Activated T-helper 1 cell treated with Interleukin-2 at 50 U/mL for 16 hours (primary cell): ENCODE measurements at regions not wholly inside any gene's neighbourhood (a gene's known extent, or its start where the extent isn't known, plus 50 kb on each side); places are given as distances from the start of the nearest gene placed in this dataset.

Source experiments
- DNase-seq: peaks from one replicate; pipeline ENCODE4 v3.0.0-alpha.2; 2020; ENCODE audit warnings: low read depth

DNA sequence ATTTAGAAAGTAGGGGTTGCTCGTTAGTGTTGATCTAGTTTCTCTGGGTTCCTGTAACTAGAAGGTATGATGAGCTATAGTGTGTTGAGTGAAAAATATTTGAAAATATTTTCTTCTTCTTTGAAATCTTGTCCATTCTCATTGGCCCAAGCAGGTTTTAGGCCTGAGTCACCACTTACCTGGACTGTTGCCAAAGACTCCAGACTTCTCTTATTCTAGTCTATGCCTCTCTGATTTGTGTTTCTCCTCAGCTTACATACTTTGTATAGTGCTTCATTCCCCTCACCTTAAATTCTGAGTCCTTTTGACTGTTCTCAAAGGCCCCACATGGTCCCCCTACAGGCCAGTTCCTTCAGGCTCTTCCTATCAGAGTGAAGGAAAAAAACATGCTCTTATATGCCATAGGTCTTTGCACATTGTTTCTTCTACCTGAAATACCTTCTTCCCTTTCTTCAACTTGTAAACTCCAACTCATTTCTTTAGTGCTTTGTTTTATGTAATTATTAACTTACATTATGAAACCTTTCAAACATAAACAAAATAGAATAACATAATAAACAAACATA lies 258.2 kb downstream of the PPP1R2C start:
- no peak for DNase-seq

DNA sequence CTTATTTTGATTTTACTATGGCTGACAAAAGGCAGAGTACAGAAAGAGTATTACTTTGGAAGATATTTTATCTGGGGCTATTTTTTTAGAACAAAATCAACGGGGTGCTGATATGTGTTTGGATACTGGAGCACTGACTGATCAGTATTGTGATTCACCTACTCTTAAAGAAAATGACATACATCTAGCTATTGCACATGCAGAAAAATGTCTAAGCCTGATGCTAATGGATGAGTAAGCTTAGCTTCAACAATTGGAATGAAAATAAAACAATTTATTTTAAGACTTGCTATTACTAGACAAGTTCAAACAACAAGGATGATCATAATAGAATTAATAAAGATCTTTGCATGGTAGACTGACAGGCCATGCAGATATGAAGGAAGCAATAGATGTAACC lies 262.0 kb downstream of the PPP1R2C start:
- DNase-seq: no peak

DNA sequence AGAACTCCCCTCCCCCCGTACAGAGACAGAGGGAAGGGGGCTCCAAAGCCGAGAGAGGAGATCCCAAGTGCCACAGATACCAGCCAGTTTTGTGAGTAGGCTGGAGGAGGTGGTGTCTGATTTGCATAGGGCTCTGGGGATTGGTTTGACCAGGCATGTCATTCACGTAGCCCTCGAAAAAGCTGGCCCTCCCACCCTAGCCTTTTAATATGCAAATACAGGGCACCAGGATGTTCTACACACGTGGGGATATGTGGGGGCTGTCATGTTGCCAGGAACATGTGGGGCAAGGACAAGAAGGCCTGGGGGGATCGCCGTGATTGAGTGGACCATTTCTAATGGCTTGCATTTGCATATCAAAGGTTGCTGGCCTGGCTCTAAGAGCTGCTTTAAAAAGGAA lies 272.9 kb downstream of the PPP1R2C start:
- DNase-seq: no peak

DNA sequence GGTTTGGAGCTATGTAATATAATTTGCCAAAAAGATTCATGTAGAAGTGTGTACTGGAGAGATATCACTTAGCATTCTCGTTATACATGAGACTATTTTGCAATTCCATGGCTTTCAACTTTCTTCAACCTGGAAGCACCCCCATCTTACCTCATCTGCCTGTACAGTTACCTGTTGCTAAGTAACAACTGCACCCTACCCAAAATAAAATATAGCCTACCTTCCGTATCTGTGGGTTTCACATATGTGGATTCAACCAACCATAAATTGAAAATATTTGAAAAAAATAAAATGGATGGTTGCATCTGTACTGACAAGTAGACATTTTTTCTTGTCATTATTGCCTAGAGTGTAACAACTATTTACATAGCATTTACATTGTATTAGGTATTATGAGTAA lies 278.3 kb downstream of the PPP1R2C start:
- DNase-seq: no peak

DNA sequence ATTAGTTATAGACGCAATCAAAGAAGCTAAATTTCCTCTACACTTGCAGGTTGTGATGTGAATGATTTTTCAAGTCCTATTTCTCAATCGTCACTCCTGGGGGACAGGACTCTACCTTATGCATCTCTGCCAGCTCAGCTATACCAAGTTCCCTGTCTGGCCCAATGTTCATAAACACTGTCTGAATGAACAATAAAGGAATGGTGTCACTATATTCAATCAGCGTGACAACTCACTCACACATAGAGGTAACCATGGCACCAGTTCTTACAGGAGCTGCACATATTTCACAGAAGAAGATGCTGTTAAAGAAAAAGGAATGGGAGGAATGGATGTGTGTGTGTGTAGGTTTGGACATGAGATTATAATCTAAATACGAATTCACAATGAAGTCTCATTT lies 280.6 kb downstream of the PPP1R2C start:
- DNase-seq: no peak

DNA sequence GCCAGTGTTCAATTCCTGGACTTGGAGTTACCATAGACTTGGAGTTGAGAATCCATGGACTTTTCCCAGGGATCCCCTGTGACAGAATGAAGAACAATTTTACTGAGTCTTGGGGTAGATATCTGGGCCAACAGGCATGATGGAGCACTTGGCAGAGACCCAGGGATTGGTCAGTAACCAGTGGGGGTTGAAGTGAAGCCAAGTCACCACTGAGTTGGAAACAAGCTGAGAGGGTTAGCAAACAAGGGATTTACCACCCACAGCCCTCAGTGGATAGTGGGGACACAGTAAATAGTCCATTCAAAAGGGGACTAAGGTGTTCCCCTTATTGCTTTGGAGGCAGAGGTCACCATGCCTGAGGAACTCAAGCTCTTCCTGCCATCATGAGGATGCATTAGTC lies 281.7 kb downstream of the PPP1R2C start:
- DNase-seq: no peak

DNA sequence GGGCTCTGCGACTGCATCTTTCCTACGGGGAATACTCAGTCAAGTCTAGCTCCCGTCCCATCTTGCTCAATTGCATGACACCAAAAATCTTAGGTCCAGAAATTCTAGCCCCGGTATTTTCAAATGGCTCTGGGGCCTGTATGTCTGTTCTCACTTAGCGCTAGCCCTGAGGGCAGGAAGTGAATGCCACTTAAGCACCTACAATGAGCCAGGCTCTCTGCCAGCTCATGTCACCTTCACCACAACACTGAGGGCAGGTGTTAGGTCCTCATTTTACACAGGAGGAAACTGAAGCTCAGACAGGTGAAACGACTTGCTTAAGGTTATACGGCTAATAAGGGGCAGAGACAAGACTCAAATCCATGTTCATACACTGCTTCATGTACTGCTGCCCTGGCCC lies 282.8 kb downstream of the PPP1R2C start:
- DNase-seq: peak; percentile 2

DNA sequence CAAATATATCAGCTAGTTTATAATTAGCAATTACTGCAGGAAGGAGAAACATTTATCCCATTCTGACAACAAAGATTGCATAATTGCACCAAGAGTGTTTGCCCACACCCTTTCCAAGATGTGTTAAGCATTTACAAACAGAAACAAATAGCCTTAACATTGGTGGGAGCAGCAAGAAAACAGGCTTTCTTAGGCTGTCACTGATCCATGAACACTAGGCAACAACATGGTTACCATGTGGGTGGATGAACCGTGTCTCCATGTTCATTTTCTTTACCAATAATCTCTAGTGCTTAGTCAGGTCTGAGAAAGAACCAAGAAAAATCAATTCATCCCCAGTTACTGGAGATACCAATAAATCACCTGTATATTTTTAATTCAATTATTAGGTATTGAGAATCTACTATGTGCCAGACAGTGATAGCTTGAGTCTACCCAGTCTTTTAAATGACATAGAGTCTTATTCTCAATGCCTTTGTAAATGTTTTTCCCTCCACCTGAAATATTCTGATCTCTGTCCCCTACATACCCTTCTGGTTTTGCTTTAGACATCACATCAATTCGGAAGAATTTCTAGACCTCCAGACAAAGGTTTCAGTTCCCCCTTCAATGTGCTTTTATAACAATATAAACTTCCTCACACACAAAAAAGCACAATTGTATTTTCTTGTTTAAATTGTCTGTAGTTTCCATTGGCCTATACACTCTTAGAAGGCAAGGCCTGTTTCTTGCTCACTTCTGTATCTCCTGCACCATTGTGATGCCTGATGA lies 286.6 kb downstream of the PPP1R2C start:
- no peak for DNase-seq

DNA sequence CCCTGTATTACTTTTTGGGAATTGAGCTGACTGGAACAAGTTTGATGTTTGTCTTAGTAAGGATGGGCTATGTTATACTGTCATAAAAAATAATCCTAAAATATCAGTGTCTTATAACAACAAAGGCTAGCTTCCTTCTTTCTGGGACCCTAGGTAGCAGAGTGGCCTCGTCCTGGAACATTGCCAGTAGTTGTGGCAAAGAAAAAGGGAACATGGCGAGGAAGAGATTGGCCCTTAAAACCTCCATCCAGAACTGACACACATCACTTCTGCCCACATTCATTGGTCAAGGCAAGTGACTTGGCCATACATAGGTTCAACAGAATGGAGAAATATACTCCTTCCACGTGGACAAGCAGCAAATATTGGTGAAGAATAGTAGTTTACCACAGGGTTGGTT lies 287.9 kb downstream of the PPP1R2C start:
- no peak for DNase-seq

DNA sequence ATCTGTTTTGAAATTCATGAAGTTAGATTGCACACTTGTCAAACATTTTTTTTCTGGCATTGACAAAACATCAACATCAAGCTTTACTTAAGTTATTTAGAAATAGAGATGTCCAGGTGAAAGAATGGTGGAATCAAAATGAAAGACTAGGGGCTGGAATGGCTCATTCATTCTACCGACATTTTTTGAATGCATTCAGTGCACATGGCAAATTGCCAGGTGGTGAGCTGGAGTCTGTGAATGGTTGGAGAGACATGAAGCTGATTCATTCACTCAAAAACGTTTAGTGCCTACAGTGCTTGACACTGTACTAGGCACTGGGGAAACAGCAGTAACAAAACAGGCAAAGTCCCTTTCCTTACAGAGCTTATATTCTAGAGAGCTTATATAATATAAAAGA lies 292.4 kb downstream of the PPP1R2C start:
- no peak for DNase-seq

DNA sequence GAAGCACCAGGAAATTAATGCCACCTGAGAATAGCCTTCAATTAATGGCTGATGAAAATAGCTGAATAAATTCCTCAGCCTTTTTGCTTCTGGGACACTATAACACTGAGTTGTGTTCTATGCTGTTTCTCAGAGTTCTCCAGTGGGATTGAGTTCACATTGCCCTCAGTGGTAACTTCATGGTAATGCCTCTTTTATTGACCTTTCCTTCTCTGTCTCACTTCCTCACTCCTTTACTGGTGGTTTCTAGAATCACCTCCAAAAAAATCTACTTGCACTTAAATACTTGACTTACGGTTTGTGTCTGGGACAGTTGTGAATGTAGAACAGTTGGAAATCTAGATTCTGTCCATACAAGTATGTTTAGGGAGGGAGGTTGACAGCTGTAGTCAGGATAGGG lies 293.7 kb downstream of the PPP1R2C start:
- no peak for DNase-seq

DNA sequence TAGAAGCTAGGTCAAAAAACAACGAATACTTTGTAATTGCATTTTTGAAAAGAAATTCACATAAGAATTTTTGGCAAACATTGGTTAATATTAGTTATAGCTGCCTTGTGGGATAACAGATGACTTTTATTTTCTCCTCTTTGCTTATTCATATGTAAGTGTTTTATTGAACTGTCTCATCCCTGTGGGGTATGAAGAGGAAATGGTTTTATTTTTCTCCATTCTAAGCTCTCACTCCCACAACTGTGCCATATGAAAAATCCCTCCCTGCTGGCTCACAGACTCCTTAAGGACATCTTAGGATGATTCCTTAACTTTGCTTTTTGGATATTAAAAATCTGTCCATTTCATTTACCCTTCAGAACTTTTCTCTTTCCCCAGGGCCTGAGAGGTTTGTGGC lies 300.6 kb downstream of the PPP1R2C start:
- no peak for DNase-seq

DNA sequence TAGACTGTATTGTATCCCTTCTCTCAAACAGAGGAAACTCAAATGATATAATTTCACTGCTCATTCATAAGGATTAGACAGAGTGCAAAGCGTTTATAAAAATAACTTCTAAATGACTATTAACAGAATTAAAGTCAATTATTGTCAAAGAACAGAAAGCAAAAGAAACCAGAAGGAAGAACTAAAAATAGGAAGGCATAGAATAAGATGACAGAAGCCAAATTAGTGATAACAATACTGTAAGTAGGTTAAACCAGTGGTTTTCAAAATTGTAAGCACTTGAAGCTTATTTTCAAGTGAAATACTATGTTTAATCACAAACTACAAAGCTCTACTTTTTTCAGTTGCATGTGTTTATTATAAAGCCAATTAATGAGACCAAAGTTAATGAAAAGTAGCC lies 305.2 kb downstream of the PPP1R2C start:
- DNase-seq: no peak

DNA sequence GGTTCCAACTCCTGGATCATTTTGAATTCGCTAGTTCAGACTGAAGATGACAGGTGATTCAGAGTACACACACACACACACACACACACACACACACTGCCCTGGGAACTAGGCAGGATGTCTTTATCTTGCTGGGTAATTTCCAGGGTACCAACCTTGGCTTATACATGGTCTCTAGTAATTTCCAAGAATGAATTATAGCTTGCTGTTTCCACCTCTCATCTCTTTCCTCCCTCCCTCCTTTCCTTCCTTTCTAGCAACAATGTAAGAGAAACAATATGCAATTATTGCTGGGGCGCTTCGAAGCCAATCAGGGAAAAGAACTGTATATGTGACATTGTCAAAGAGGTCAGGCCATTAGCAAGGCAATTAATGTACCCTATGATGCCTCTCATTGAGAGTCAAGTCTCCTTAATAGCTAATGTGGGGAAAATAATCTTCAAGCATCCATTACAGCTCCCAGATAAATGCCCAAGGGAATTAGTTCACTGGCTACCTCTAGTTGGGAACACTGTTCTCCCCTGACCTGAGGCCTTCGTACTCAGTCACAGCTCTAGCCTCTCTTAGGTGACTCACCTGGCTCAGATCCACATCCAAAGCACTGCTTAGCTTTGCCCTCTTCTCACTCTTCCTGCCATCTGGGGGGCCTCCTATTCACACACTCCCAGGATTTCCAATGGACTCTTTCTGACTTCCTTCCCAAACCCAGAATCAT lies 311.5 kb downstream of the PPP1R2C start:
- DNase-seq: no peak

DNA sequence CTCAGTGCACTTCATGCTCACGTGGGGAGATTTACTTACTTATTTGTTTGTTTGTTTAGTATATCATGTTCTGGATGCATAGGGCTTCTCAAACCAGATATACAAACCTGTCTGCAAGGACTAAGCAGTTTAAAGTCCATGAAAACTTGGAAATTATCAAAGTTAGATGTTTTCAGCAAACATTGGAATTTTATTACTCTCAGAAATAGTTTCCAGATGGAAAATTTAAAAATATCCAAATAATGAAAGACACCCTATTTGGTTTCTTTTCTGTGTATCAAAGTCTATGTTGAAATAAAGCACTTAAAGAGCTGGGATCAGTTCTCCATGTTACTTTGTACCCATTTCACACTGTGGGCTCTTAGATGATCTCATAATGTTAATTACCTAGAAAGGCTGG lies 312.1 kb downstream of the PPP1R2C start:
- DNase-seq: no peak

DNA sequence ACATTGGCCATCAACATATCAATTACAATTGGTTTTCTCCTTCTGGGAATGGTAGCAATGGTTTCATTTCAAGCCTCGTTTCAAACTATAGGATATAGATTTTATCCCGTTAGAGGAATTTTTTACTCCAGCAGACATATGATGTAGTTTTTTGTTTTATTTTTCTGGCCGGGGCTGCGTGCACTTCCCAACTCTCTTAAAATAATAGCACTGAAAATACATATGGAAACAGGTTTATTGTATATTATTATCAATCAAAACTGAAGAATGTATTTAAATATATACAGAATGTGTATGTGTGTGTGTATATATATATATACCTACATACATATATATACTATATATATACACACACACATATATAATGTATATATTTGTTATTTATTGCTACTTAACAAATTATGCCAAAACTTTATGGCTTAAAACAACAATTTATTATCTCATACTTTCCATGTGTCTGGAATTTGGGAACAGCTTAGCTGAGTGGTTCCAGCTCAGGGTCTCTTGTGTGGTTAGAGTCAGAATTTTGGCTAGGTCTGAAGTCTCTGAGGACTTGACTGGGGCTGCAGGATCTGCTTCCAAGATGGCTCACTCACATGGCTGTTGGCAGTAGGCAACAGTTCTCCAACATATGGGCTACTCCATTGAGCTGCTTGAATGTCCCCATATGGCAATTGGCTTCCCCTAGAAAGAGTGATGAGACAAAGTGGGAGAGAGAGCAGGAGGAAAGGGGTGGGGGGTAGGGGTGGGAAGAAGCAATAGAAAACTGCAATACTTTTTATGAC lies 314.1 kb downstream of the PPP1R2C start:
- no peak for DNase-seq

DNA sequence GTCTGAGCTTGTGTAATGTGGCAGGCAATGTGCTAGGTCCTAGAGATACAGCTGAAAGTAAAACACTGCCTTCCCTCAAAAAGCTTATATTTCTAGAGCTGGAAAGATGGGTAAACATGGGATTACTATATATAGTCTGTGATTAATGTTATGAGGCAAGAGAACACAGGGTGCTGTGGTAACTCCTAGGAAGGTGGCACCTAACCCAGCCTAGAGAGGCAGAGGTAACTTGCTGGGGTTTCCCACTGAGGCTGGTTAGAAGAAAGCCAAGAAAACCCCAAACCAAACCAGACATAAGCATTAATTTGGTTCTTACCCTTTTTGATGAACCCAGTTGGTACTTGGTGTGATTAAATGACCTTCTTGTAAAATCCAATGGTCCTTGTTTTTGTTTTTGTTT lies 315.0 kb downstream of the PPP1R2C start:
- no peak for DNase-seq

DNA sequence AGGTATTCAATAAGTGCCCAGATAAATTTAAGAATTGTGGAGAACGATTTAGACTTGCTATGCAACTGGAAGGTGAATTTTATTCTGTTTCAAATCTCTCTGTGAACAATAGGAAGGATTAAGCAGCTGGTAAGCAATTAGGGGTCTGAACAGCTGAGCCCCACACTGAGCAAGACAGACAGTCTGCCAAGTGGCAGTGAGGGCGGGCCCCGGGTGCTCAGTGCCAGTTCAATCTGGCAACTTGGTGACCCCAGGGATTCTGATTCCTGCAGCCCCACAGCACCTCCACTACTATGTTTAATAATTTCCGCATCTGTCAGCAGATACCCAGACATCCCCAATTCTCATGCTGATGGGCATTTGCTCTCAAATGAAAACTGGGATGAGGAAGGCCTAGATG lies 317.3 kb downstream of the PPP1R2C start:
- no peak for DNase-seq

DNA sequence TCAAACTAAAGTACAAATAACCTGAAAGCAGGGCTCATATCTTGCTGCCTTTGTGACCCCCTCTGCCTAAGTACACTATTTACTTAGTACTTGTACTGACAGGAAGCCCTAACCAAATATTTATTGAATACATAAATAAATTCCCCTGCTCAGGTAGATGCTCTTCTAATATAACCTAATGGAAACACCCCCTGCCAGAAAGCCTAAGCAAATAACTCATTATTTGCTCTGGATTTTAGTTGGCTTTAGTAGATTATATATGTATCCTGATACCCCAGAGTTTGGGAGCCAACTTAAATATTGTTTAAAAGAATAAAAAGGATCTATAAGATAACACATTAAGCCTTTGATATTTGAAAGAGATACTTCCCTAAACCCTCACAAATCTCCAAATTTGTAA lies 318.2 kb downstream of the PPP1R2C start:
- DNase-seq: no peak

DNA sequence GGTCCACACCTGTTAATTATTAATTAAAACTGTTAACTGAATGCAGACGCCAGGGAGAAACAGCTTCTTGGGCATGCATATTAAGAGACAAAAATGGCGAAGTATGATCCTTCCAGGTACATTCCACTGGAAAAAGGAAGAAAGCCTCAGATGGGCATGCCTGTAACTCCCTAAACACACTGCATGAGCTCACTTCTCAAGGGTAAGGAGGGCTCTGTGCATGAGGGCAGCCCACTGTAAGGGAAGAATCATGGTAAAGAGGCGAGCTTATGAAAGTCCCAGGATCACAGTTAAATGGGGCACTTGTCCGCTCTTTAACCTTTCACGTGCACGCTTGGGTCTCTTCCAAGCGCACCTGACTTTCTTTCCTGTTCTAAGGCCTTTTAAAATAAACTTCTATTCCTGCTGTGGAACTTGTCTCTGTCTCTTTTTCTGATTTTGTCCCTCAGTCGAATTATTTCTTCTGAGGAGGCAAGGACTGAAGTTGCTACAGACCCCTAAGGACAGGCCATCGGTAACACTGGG lies 321.7 kb downstream of the PPP1R2C start:
- DNase-seq: no peak

DNA sequence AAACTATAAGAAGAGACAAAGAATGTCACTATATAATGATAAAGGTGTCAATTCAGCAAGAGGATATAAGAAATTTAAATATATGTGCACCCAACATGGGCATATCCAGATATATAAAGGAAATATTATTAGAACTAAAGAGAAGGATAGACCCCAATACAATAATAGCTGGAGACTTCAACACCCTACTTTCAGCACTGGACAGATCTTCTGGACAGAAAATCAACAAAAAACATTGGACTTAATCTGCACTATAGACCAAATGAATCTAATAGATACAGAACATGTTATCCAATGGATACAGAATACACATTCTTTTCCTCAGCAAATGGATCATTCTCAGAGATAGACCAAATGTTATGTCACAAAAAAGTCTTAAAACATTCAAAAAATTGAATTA lies 327.7 kb downstream of the PPP1R2C start:
- no peak for DNase-seq

DNA sequence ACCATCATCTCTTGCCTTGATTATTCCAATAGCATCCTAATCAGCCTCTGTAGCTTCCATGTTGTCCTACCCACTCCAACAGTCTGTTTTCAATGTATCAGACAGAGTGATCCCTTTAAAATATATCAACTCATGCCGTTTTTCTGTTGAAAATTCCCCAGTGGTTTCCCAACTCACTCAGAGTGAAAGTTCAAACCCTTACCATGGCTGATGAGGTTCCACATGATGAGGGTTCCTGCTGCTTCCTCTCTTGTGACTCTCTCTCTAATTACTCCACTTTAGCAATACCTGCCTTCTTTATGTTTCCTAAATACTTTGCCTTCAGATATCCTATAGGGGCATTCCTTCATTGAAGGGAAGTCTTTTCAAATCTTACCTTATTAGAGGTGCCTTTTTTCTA lies 334.7 kb downstream of the PPP1R2C start:
- DNase-seq: no peak

DNA sequence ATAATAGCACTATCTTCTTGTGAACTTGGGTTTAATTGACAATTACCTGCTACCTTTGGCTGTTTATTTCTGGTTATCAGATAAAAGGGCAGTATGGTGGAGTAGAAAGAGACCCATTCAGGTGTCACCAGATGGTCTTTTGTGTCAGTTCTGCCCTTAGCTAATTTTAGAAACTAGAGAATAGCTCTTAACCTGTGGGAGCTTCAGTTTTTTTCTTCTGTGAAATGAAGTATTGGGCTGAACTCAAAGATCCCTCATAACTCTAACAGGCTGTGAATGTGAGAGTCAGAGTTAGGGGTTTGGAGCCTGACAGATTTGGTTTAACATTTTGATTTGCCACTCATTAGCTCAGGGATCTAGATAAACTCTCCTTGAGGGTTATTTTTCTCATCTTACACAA lies 335.2 kb downstream of the PPP1R2C start:
- DNase-seq: no peak
